Astrocyte (in vitro differentiated cells and primary cell): ENCODE measurements at regions not wholly inside any gene's neighbourhood (a gene's known extent, or its start where the extent isn't known, plus 50 kb on each side); places are given as distances from the start of the nearest gene placed in this dataset.

Source experiments
- CTCF ChIP-seq: IDR thresholded peaks from 2 replicates; pipeline ENCODE4 v1.5.1; 2011; ENCODE audit warnings: low read depth, mild to moderate bottlenecking, inconsistent platforms, low read length, moderate library complexity; ENCODE audit not compliant: insufficient read depth
- EZH2 ChIP-seq: IDR thresholded peaks from 2 replicates; pipeline ENCODE4 v1.6.1; 2012; ENCODE audit warnings: mild to moderate bottlenecking, low read length, inconsistent platforms; ENCODE audit not compliant: insufficient read depth

DNA sequence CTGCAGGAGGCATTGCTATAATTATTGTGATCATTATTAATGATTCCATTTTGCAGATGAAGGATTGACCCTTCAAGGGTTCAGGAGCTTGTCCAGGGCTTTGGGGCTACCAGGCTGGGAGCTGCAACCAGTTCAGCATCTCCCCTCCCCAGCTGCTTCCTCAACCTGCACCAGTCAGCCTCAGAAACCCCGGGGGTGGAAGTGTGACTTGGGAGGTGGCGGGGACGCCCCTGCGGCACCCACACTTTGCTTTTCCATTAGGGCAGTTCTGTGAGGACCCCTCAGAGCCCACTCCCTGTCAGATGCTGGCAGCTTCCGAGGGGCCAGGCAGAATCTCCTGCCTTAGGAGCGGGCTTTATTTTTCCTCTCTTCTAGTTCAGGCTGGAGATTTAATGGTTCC, 85.6 kb downstream of the OLFM1 start:
- no peak for TF ChIP-seq CTCF
- TF ChIP-seq EZH2 = no peak
